NCI-H748 treated with DMSO at 0.1 percent for 48 hours (cell line): ENCODE measurements at regions not wholly inside any gene's neighbourhood (a gene's known extent, or its start where the extent isn't known, plus 50 kb on each side); places are given as distances from the start of the nearest gene placed in this dataset.

Source experiments
- DNase-seq: peaks from one replicate; lab custom pipeline; 2025; lab: John Stamatoyannopoulos, UW

GRCh38 chr7:17019106-17019505 is 137.3 kb upstream of the AGR3 start:
- no peak for DNase-seq

- no peak for DNase-seq
Measured at GRCh38 chr7:17020250-17020649, 138.5 kb upstream of the AGR3 start.

GRCh38 chr7:17021205-17021604 is 139.4 kb upstream of the AGR3 start:
- DNase-seq = no peak

GRCh38 chr7:17022920-17023319 is 141.1 kb upstream of the AGR3 start:
- DNase-seq = no peak

- no peak for DNase-seq
Measured at GRCh38 chr7:17026269-17026668, 144.5 kb upstream of the AGR3 start.

- DNase-seq = no peak
Measured at GRCh38 chr7:17027143-17027788, 145.5 kb upstream of the AGR3 start.

- DNase-seq = no peak
Measured at GRCh38 chr7:17027789-17028152, 146.0 kb upstream of the AGR3 start.

- no peak for DNase-seq
Measured at GRCh38 chr7:17029150-17029549, 147.4 kb upstream of the AGR3 start.

- no peak for DNase-seq
Measured at GRCh38 chr7:17030559-17030958, 148.8 kb upstream of the AGR3 start.

- no peak for DNase-seq
Measured at GRCh38 chr7:17031906-17032551, 150.2 kb upstream of the AGR3 start.

GRCh38 chr7:17033245-17033644 is 151.5 kb upstream of the AGR3 start:
- no peak for DNase-seq

- no peak for DNase-seq
Measured at GRCh38 chr7:17036584-17036983, 154.8 kb upstream of the AGR3 start.

GRCh38 chr7:17037356-17037755 is 155.6 kb upstream of the AGR3 start:
- DNase-seq = no peak

- DNase-seq = no peak
Measured at GRCh38 chr7:17038160-17038782, 156.5 kb upstream of the AGR3 start.

GRCh38 chr7:17038783-17039170 is 157.0 kb upstream of the AGR3 start:
- no peak for DNase-seq

GRCh38 chr7:17039372-17039771 is 157.6 kb upstream of the AGR3 start:
- no peak for DNase-seq

- no peak for DNase-seq
Measured at GRCh38 chr7:17040716-17041115, 158.9 kb upstream of the AGR3 start.

- peak; percentile 4 for DNase-seq
Measured at GRCh38 chr7:17041324-17041723, 159.5 kb upstream of the AGR3 start.

GRCh38 chr7:17042211-17042610 is 160.4 kb upstream of the AGR3 start:
- DNase-seq = no peak

GRCh38 chr7:17043012-17043877 is 161.5 kb upstream of the AGR3 start:
- no peak for DNase-seq

- no peak for DNase-seq
Measured at GRCh38 chr7:17044396-17044795, 162.6 kb upstream of the AGR3 start.

- DNase-seq = no peak
Measured at GRCh38 chr7:17044861-17045260, 163.1 kb upstream of the AGR3 start.

- no peak for DNase-seq
Measured at GRCh38 chr7:17046259-17046658, 164.5 kb upstream of the AGR3 start.
